ENCODE measurements at regions not wholly inside any gene's neighbourhood (a gene's known extent, or its start where the extent isn't known, plus 50 kb on each side); places are given as distances from the start of the nearest gene placed in this dataset.

- TF ChIP-seq CTCF (conservative IDR thresholded peaks at IDR 0.05) (no peak), EZH2 (IDR thresholded peaks at IDR 0.05; ENCODE audit: low read depth) (no peak)
Measured at GRCh38 chrX:63418211-63418610, 67.1 kb upstream of the SPIN4 start.

Data from PC-9 (cell line).